ENCODE measurements at regions not wholly inside any gene's neighbourhood (a gene's known extent, or its start where the extent isn't known, plus 50 kb on each side); places are given as distances from the start of the nearest gene placed in this dataset.

- Histone ChIP-seq H2BK15ac (ENCODE audit: low read length) (no peak overlapping the region), H2BK12ac (ENCODE audit: low read depth, low read length) (no peak overlapping the region), H2BK20ac (ENCODE audit: low read length) (no peak overlapping the region), H3K23me2 (ENCODE audit: low read depth, low read length) (no peaks in the 10 kb centered on the region), H3K79me2 (ENCODE audit: control insufficient read depth in 1 of 2, insufficient read depth in 2 of 2, low read length in 2 of 2) (peaks cover 0 to 7% of the 10 kb centered on the region in 2 experiments; a peak in 2 of 4 replicates), H4K20me1 (replicated peaks in 1 of 2; ENCODE audit: control insufficient read depth in 1 of 2, insufficient read depth in 2 of 2, low read length in 2 of 2) (no peaks in the 10 kb centered on the region), H2AK5ac (ENCODE audit: low read depth, low read length) (no peak overlapping the region), H3K4me1 (replicated peaks in 1 of 4; ENCODE audit: control insufficient read depth in 3 of 4, insufficient read depth in 4 of 4, low read length in 3 of 4) (peaks cover 3 to 23% (median 18%) of the 10 kb centered on the region in 4 experiments), H2BK5ac (ENCODE audit: low read depth, low read length) (no peak overlapping the region), H3K18ac (ENCODE audit: extremely low read depth, low read length) (no peak overlapping the region; the same call in 1 of the 2 replicates), H3K23ac (ENCODE audit: insufficient read length) (no peak overlapping the region), H3K27me3 (replicated peaks in 1 of 4; ENCODE audit: control insufficient read depth in 3 of 4, extremely low read depth in 1 of 4, insufficient read depth in 3 of 4, low read length in 3 of 4) (no peaks in the 10 kb centered on the region; a peak in 1 of 7 replicates), H3K4me2 (ENCODE audit: insufficient read depth in 1 of 2, low read depth in 2 of 2, low read length in 2 of 2) (peak overlapping the region in 1 of 2 experiments; percentile 79; a peak in 1 of 4 replicates), H2BK120ac (replicated peaks; ENCODE audit: low read depth, low read length) (peak overlapping the region; percentile 80), H3K36me3 (ENCODE audit: control insufficient read depth in 2 of 4, insufficient read depth in 4 of 4, low read length in 3 of 4) (no peaks in the 10 kb centered on the region), H3K14ac (ENCODE audit: insufficient read length) (no peak overlapping the region), H3K79me1 (ENCODE audit: low read depth, low read length) (peaks cover 4% of the 10 kb centered on the region; the same call in 1 of the 2 replicates), H4K91ac (replicated peaks; ENCODE audit: insufficient read length, low read length) (no peak overlapping the region), H3K4ac (replicated peaks; ENCODE audit: insufficient read length, low read depth, low read length) (no peak overlapping the region), H4K5ac (ENCODE audit: insufficient read length, low read depth, low read length) (no peak overlapping the region), H3K27ac (ENCODE audit: low read depth, low read length) (no peak overlapping the region), H4K8ac (ENCODE audit: extremely low read depth, insufficient read depth, low read length) (no peak overlapping the region), H2AFZ (ENCODE audit: low read length) (no peak overlapping the region), H3K56ac (replicated peaks; ENCODE audit: insufficient read length, low read depth, low read length) (no peak overlapping the region), H3K9ac (replicated peaks in 1 of 4; ENCODE audit: extremely low read depth in 1 of 4, low read depth in 3 of 4, low read length in 3 of 4) (no peak overlapping the region), H3K4me3 (ENCODE audit: extremely low read depth in 1 of 4, insufficient read depth in 2 of 4, low read depth in 3 of 4, low read length in 4 of 4) (no peak overlapping the region), H3K9me3 (ENCODE audit: insufficient read depth in 2 of 2, low read depth in 1 of 2, low read length in 1 of 2) (no peaks in the 10 kb centered on the region)
- DNase-seq (ENCODE audit: low read depth in 1 of 2, low spot score in 2 of 2) (no peak), FAIRE-seq (no peak)
- CTCF ChIA-PET (ENCODE audit: partially characterized antibody): interaction anchor here (0.6 to 1.7 kb wide), 9 partner anchors 8 to 527 kb away, joined by 3 to 4 read pairs (median 3); no protein-coding TSS in a partner anchor
- POLR2A ChIA-PET (ENCODE audit: partially characterized antibody): interaction anchor here (1.2 kb wide), 3 partner anchors 14 to 165 kb away, joined by 3 read pairs; no protein-coding TSS in a partner anchor
- TF ChIP-seq SRF (IDR thresholded peaks at IDR 0.05; ENCODE audit: low read depth, low read length): no peak
- TF ChIP-seq RAD21 (IDR thresholded peaks at IDR 0.05 in 1 of 2, conservative IDR thresholded peaks at IDR 0.05 in 1 of 2; ENCODE audit: low read depth in 2 of 2, low read length in 2 of 2): no peak
- no peak for TF ChIP-seq SP1 (IDR thresholded peaks at IDR 0.05; ENCODE audit: low read depth, low read length)
- no peak for TF ChIP-seq BACH1 (IDR thresholded peaks at IDR 0.05; ENCODE audit: low read length)
- TF ChIP-seq JUN (IDR thresholded peaks at IDR 0.05; ENCODE audit: low read depth, low read length): no peak
- 79% methylated on average over 4 of the region's 4 CpGs; no CpG with 5 or more reads in 1 of the 2 experiments for WGBS, 2 experiments (ENCODE audit: extremely low coverage in 1 of 2, insufficient coverage in 1 of 2, insufficient read length in 1 of 2, insufficient replicate concordance in 2 of 2, low coverage in 1 of 2, low lambda C conversion rate in 2 of 2, missing lambda C conversion rate in 1 of 2)
Measured at GRCh38 chr6:138594758-138595140, 95.5 kb upstream of the NHSL1 start.
